ENCODE measurements at regions not wholly inside any gene's neighbourhood (a gene's known extent, or its start where the extent isn't known, plus 50 kb on each side); places are given as distances from the start of the nearest gene placed in this dataset.

DNA sequence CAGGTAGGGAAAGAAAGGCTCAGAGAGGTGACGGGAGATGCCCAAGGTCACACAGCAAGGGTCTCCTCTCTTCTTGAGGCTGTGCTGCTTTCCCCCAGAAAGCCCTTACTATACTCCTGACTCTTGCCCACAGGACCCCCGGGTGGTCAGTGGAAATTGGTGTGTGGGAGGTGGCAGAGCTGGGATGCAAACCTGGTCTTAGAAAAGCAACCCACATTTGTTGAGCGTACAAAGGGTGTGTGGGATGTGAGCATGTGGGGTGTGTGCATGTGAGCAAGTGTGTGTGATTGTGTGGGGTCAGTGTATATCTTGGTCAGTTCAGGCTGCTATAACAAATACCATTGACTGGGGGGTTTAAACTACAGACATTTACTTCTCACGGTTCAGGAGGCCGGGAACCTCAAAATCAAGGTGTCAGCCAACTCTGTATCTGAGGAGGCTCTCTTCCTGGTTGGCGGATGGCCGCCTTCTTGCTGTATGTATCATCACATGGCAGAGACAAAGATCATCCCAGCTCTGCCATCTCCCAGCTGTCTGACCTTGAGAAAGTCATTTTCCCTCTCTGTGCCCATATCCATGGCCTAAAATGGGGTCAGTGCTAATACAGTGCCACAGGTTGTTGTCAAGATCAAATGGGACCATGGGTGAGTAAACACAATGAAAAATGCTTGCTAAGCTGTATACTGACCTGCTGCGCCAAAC lies 268.5 kb downstream of the PTPRU start:
- TF ChIP-seq GATA3 (IDR thresholded peaks at IDR 0.05; ENCODE audit: low read depth, low read length) (no peak), GATA2 (IDR thresholded peaks at IDR 0.05; ENCODE audit: low read depth, low read length) (no peak)

Measured in SH-SY5Y (cell line).